ENCODE measurements at regions not wholly inside any gene's neighbourhood (a gene's known extent, or its start where the extent isn't known, plus 50 kb on each side); places are given as distances from the start of the nearest gene placed in this dataset.
"Not testable (repeated sequence)": the region's sequence is repeated elsewhere in the genome, so short reads cannot be mapped to it uniquely, and the experiment has no call there.

DNA sequence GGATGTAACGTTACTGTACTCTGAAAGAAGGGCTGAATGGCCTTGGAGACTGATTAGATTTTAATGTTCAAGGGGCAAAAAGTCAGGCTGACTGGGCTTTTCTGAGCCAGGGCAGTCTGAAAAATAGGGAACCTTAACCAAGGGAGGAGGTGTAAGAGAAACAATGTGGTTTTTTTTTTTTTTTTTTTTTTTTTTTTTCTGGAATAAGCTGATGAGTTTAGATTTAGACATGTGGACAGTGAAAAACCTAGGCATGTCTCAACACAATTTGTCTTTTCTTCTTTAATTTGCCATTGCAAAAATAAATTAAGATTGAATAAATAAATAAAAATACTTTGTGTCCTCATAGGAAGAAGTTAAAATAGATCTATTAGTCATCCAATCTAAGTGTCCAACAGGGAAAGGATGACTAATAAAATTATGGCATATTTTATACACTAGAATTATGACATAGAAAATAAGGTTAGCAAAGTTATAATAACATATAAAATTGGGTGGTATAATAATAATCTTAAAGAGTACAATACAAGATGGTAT, 237.6 kb upstream of the TRIB2 start:
- no peak for DNase-seq

DNA sequence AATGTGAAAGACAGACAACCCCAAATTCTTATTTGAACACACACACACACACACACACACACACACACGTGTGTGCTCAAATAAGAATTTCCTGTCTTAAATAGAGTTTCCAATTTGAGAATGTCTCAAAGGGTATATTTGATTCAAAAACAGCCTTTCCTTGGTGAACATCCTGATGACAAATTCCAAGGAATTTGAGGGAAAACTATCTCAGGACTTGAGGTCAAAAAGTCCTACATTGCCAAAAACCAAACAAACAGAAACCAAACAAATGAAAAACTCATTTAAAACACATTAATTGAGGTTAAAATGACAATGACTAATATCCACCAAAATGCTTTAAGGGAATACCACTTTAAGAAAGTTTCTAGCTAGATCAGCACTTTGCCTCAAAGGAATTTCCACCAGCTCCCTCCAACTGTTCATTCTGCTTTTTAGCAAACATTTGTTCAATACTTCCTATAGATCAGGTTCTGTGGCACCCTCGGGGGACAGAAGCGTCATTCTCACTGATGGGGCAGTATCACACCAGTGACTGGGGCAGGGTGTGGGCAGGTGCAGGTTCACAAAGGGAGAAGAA, 232.1 kb upstream of the TRIB2 start:
- DNase-seq: no peak

DNA sequence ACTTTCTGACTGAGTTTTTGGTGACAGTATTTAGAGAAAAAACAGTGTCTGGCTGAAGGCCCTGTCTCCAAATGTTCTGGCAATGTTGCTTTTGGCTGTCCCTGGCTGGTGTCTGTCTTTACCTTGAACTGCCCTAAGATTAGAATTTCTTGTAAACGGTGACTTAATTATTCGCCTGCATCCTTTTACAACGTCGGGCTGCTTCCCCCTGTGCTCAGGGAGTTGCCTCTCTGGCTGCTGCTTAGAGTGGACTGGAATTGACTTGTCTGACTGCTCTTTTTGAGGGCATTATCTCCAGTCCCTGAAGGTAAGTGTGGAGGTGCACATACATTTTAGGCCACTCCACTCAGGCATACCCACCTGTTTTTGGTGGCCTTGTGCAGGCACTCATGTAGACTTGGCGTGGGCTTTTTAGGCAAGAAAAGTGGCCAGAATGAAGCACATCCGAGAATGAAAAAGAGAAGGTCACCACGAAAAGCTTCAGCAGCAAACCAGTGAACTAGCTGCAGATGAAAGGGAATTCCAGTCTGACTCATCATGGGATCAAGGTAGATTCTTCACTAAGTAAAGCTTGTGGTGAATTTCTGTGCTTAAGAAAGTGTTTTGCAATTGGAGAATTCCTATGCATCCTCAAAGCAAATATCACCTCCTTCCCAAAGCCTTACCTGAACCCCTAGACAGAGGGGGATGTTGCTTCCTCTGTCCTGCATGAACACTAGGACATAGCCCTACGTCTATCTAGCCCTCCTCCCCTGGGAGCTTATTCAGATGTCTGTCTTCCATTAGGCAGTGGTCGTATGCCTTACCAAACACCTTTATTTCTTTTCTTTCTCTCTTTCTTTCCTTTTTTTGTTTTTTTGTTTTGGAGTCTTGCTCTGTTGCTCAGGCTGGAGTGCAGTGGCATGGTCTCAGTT, 230.3 kb upstream of the TRIB2 start:
- DNase-seq: no peak

- no peak for DNase-seq
Measured at GRCh38 chr2:12487253-12488004, 229.3 kb upstream of the TRIB2 start.

- no peak for DNase-seq
Measured at GRCh38 chr2:12488352-12489318, 228.1 kb upstream of the TRIB2 start.

- no peak for DNase-seq
Measured at GRCh38 chr2:12490641-12491040, 226.1 kb upstream of the TRIB2 start.

- not testable (repeated sequence) for DNase-seq
Measured at GRCh38 chr2:12492360-12492759, 224.4 kb upstream of the TRIB2 start.

GRCh38 chr2:12493031-12493513, 223.7 kb upstream of the TRIB2 start:
- no peak for DNase-seq

DNA sequence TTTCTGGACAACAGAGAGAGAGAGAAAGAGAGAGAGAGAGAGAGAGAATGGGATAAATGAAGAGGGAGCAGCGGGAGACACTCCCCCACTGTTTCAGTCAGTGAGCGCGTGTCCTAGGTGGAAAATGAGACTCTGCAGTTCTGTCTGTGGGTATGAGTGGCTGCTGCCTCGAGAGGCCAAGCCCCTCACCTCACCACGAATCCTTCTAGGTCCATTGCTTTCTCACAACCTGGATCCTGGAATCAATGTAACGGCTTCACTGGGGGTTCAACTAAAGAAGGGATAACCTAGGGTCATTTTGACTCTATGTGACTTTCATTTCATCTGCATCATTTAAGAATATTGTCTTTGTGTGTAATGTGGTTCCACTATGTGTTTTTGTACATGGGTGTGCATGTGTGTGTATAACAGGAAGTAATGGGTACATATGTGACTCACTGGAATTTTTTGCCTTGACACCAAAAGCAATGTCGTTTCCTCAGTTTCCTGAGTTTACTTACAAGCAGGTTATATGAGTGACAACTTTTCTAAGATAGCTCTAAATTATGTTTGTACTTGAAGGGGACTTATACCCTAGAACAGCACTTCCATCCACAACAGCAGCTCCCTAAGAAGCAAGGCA, 221.4 kb upstream of the TRIB2 start:
- no peak for DNase-seq

DNA sequence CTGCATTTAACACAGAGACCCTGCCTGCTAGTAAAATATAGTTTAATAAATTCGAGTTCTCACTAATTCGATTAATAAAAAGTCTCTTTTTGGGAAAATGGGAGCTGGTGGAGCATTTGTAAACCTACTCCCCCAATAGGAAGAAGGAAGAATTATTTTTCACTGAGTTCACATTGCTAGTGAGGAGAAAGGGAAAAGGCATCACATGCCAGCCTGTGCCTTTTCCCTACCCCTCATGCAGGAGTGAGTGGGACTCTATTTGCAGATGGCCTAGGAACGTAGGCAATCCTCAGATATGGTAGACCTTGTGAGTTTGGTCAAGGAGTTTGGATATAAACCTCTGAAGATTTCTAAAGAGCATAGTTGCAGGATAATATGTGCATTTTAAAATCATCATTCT, 218.4 kb upstream of the TRIB2 start:
- DNase-seq: no peak

DNA sequence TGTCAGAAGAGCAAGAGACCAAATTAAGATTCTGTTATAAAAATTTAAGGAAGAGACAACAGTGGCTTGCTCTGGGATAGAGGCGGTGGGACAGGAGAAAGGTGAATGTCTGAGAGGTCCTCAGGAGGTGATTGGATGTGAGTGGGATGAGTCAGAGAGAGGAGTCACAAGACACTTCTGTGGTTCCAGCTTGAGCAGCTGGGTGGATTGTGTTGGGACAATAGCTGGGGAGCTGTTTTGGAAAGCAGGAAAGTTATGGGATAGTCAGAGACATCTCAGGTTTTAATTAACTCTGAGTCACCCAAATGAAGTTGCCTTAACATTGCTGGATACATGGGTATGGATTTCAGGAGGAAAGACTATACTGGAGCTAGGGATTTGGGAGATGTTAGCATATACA, 218.0 kb upstream of the TRIB2 start:
- DNase-seq: no peak

DNA sequence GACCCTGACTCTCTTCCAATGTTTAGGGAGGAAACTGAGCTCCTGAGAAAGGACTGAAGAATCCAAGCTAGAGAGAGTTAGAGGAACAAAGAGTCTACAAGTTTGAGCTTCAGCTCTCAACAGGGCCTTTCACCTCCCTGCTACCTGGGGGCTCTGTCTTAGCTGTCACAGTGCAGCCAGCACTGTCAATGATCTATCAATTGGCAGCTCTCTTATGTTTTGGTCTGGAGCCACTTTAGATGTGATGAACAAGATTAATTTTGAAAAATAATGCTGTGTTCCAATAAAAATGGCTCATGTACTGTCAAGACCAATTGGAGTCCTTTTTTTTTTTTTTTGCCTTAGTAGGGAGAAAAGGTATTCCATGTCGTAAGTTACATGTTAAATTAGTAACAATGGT, 215.8 kb upstream of the TRIB2 start:
- no peak for DNase-seq

DNA sequence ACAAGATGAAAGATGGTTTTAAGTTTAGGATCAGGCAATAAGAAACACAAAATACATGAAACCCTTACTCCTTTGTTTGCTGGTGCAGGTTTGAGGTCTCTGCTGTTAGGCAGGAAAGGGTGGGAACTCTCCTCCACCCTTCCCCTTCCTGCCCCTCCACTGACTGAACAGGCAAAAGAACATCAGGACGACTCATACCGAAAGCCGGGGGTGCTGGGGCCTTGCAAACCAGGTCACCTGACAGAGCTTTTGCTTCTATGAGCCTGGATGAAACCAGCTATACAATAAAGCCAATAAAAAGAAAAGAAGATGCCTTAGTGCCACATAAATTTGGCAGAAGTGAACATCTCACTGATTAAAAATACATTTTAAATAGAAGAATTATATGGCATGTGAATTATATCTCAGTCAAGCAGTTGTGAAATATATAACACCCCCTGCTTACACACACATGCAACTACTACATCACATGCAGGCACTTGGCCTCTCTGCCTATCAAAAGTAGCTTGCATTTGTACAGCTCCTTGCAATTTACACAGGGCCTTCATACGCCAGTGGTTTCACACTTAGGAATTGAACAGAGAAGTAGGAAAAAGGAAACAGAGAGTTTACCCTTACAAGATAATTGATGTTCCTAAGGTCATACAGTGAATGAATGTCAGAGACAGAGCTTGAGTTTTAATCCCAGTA, 215.1 kb upstream of the TRIB2 start:
- DNase-seq: no peak

GRCh38 chr2:12502759-12503158, 214.0 kb upstream of the TRIB2 start:
- DNase-seq: no peak

DNA sequence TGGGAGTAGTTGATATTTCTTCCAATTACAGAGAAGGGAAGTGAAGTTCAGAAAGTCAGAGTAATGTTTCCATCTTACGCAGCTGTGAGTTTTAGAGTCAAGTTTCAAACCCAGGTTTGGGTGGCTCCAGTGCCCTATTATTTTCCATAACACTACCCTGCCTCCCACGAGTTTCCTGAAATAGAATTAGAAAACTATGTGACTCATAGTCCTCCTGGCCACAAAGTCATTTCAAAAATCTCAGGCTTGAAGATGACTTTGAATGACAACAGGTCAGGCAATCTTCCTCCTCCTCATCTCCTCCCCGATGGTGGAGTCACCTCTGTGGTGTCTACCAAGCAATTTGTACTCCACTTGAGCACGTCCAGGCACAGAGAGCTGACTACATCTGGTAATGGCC, 212.3 kb upstream of the TRIB2 start:
- DNase-seq: no peak

DNA sequence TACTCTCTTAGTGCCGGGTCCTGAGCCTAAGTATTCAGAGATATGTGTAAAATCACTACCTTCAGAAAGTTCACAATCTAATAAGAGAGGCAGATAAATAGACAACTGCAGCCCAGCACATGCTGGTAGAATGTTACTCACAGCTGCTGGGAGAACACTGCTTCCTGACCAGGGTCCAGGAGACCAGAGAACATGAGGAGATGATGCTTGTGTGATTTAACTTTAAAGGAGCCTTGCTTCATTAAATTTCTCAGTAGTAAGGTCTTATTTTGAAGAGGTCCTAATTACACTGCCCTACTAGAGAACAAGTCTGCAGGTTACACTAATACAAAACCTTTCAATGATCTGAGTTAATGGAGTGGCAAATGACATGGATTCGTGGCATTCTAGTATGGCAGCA, 209.9 kb upstream of the TRIB2 start:
- no peak for DNase-seq

DNA sequence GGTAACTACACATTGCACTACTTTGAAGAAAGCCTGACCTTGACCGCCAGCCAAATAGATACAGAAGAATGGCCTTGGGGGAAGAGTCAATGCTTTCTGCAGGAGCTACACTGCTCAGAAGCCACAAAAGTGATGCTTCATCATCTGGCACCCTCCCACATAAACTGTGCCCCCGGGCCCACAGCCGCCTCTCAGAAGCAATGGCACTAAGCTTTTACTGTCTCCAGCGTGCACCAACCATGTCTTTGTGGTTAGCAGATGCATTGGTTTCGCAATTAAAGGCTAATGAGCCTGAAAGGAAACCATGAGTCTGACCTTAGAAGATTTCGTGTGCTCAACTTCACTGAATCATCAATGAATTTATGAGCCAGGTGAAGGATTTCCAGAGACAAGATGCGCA, 209.4 kb upstream of the TRIB2 start:
- DNase-seq: peak; percentile 28

DNA sequence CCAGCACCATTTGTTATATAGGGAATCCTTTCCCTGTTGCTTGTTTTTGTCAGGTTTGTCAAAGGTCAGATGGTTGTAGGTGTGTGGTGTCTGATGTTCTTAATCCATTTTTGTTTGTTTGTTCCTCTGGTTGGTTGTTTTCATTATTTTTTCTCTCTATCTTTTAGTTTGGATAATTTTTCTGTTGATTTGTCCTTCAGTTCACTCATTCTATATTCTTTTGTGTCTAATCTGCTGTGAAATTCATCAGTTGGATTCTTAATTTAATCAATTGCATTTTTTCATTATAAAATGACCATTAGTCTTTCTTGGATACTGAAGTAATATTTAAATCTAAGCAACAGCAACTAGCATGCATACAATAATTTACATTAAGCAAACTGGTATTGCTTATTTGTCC, 206.7 kb upstream of the TRIB2 start:
- DNase-seq: no peak

DNA sequence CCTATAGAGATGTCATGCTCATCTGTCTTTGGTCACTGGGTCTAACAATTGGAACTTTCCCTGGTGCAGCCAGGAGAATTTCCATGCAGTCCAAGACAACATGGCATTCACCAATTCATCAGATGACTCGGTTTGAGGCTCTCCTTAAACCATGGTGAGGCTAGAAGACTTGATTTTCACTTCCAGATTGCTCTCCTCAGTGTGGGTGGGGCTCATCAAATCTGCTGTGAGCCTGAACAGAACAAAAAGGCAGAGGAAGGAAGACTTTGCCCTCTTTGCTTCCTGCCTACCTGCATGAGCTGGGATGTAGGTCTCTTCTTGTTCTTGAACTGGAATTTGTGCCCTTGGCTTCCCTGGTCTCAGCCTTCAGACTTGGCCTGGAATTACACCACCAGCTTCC, 203.4 kb upstream of the TRIB2 start:
- DNase-seq: no peak

DNA sequence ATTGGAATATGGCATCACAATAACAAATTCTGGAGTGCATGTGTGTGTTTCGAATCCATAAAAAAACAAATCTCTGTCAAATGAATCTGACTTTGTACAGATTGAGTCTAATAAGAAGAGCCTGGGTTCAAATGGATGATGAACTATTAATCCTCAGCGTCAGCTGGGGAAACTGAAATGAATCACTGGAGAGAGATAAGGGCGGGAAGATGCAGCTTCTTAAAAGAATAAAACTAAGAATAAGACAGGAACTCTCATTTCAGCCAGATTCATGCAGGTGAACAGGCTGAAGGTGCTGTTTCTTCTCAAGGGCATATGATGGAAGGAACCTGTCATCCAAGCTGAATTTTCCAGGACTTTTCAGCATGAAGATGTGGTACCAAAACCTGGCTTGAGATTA, 202.6 kb upstream of the TRIB2 start:
- DNase-seq: no peak
